ENCODE measurements at regions not wholly inside any gene's neighbourhood (a gene's known extent, or its start where the extent isn't known, plus 50 kb on each side); places are given as distances from the start of the nearest gene placed in this dataset.

GRCh38 chrX:69305333-69306062, 140.2 kb upstream of the PJA1 start:
- FAIRE-seq = no peak

GRCh38 chrX:69303231-69303630, 138.0 kb upstream of the PJA1 start:
- FAIRE-seq = no peak

- no peak for FAIRE-seq
Measured at GRCh38 chrX:69299951-69300714, 134.9 kb upstream of the PJA1 start.

- FAIRE-seq = no peak
Measured at GRCh38 chrX:69299285-69299684, 134.0 kb upstream of the PJA1 start.

- no peak for FAIRE-seq
Measured at GRCh38 chrX:69298466-69299140, 133.3 kb upstream of the PJA1 start.

- FAIRE-seq = no peak
Measured at GRCh38 chrX:69297506-69297905, 132.3 kb upstream of the PJA1 start.

GRCh38 chrX:69293776-69294601, 128.7 kb upstream of the PJA1 start:
- FAIRE-seq = no peak

- FAIRE-seq = no peak
Measured at GRCh38 chrX:69291116-69291515, 125.9 kb upstream of the PJA1 start.

- no peak for FAIRE-seq
Measured at GRCh38 chrX:69290292-69290691, 125.0 kb upstream of the PJA1 start.

- no peak for FAIRE-seq
Measured at GRCh38 chrX:69289793-69290123, 124.5 kb upstream of the PJA1 start.

GRCh38 chrX:69289046-69289792, 124.0 kb upstream of the PJA1 start:
- FAIRE-seq = no peak

- FAIRE-seq = no peak
Measured at GRCh38 chrX:69287095-69287494, 121.8 kb upstream of the PJA1 start.

- no peak for FAIRE-seq
Measured at GRCh38 chrX:69286565-69286906, 121.3 kb upstream of the PJA1 start.

- FAIRE-seq = no peak
Measured at GRCh38 chrX:69285881-69286564, 120.8 kb upstream of the PJA1 start.

- no peak for FAIRE-seq
Measured at GRCh38 chrX:69285401-69285877, 120.2 kb upstream of the PJA1 start.

- FAIRE-seq = no peak
Measured at GRCh38 chrX:69284491-69284890, 119.2 kb upstream of the PJA1 start.

GRCh38 chrX:69282893-69283690, 117.8 kb upstream of the PJA1 start:
- no peak for FAIRE-seq

- FAIRE-seq = peak; percentile 35
Measured at GRCh38 chrX:69280933-69281332, 115.7 kb upstream of the PJA1 start.

GRCh38 chrX:69279234-69279633, 114.0 kb upstream of the PJA1 start:
- FAIRE-seq = no peak

- FAIRE-seq = no peak
Measured at GRCh38 chrX:69278031-69278687, 112.9 kb upstream of the PJA1 start.
